GM12865 (cell line): ENCODE measurements at regions not wholly inside any gene's neighbourhood (a gene's known extent, or its start where the extent isn't known, plus 50 kb on each side); places are given as distances from the start of the nearest gene placed in this dataset.

Experiments
- DNase-seq: peaks from one replicate; pipeline ENCODE4 v3.0.0; 2010; ENCODE audit warnings: low read depth
- H3K4me3 ChIP-seq: 2 replicates; pipeline ENCODE4 v1.5.1; 2011; ENCODE audit warnings: mild to moderate bottlenecking, low read depth, low read length, control low read depth
- CTCF ChIP-seq: IDR thresholded peaks from 2 replicates; pipeline ENCODE4 v1.5.1; 2011; ENCODE audit warnings: low read length, control low read depth, low read depth, inconsistent platforms; ENCODE audit not compliant: insufficient read depth; ENCODE audit errors: missing control alignments

GRCh38 chr20:60215816-60216730 is 257.9 kb downstream of the CDH26 start:
- no peak for TF ChIP-seq CTCF

GRCh38 chr20:60219231-60219630 is 261.0 kb downstream of the CDH26 start:
- DNase-seq = no peak
- H3K4me3 ChIP-seq = no peak overlapping the region
- no peak for TF ChIP-seq CTCF

More at GRCh38 chr20:60215816-60216730, 257.9 kb downstream of the CDH26 start:
- no peak for DNase-seq
- no peak overlapping the region for H3K4me3 ChIP-seq

- no peak for DNase-seq
- H3K4me3 ChIP-seq = no peak overlapping the region
- TF ChIP-seq CTCF = no peak
These were observed 261.9 kb downstream of the CDH26 start for GRCh38 chr20:60219984-60220562.

GRCh38 chr20:60220706-60221105 is 262.5 kb downstream of the CDH26 start:
- no peak overlapping the region for H3K4me3 ChIP-seq
- no peak for DNase-seq
- no peak for TF ChIP-seq CTCF

GRCh38 chr20:60221593-60221992 is 263.4 kb downstream of the CDH26 start:
- DNase-seq = no peak
- no peak overlapping the region for H3K4me3 ChIP-seq
- TF ChIP-seq CTCF = no peak

GRCh38 chr20:60222497-60222896 is 264.3 kb downstream of the CDH26 start:
- no peak for TF ChIP-seq CTCF
- H3K4me3 ChIP-seq = no peak overlapping the region
- no peak for DNase-seq
